CD14-positive monocyte (primary cell): ENCODE measurements at regions not wholly inside any gene's neighbourhood (a gene's known extent, or its start where the extent isn't known, plus 50 kb on each side); places are given as distances from the start of the nearest gene placed in this dataset.

ENCODE experiments used
- DNase-seq, 3 donors: peaks; one replicate each; pipeline ENCODE4 v3.0.0-alpha.2; 2011 to 2022
- H2AFZ ChIP-seq: 2 replicates; pipeline ENCODE4 v1.6.0; 2012; ENCODE audit warnings: mild to moderate bottlenecking, low read depth, low read length, inconsistent platforms; ENCODE audit not compliant: insufficient read depth, poor library complexity, severe bottlenecking
- H3K27ac ChIP-seq, 2 donors: 1 replicate in 1 of 2; 2 replicates in 1 of 2; pipeline ENCODE4 v1.5.1; 2012 to 2013; ENCODE audit warnings: low read length in 2 of 2, control low read depth in 1 of 2, inconsistent platforms in 1 of 2, low read depth in 1 of 2, mild to moderate bottlenecking in 1 of 2
- H3K27me3 ChIP-seq, 2 donors: one replicate each; pipeline versions ENCODE4 v1.6.0 to v1.6.1; 2011 to 2013; ENCODE audit warnings: low read length in 2 of 2; ENCODE audit not compliant: control insufficient read depth in 2 of 2, insufficient read depth in 2 of 2
- H3K36me3 ChIP-seq, 2 donors: replicated peaks in 1 of 2; 1 replicate in 1 of 2; 2 replicates in 1 of 2; pipeline versions ENCODE4 v1.5.1 to v1.6.1; 2012 to 2013; ENCODE audit warnings: low read length in 2 of 2, control low read depth in 1 of 2, inconsistent platforms in 1 of 2, mild to moderate bottlenecking in 1 of 2; ENCODE audit not compliant: insufficient read depth in 2 of 2, control insufficient read depth in 1 of 2
- H3K4me1 ChIP-seq, 2 donors: 1 replicate in 1 of 2; 2 replicates in 1 of 2; pipeline versions ENCODE4 v1.5.1 to v1.6.1; 2012 to 2013; ENCODE audit warnings: low read length in 2 of 2, control low read depth in 1 of 2, inconsistent platforms in 1 of 2, mild to moderate bottlenecking in 1 of 2, moderate library complexity in 1 of 2; ENCODE audit not compliant: insufficient read depth in 2 of 2, control insufficient read depth in 1 of 2
- H3K4me2 ChIP-seq: replicated peaks from 2 replicates; pipeline ENCODE3; 2012; ENCODE audit warnings: low read length, moderate library complexity, mild to moderate bottlenecking; ENCODE audit not compliant: poor library complexity, severe bottlenecking; ENCODE audit errors: extremely low read depth
- H3K4me3 ChIP-seq, 3 experiments: fragments of 200-600 bp in 1 of 3; sonication (generic) in 1 of 3; replicated peaks in 1 of 3; 1 replicate in 2 of 3; 2 replicates in 1 of 3; pipeline ENCODE4 v1.5.1; 2011 to 2013; ENCODE audit warnings: low read length in 3 of 3, mild to moderate bottlenecking in 3 of 3, control low read depth in 2 of 3, low read depth in 2 of 3, inconsistent platforms in 1 of 3, moderate library complexity in 1 of 3
- H3K79me2 ChIP-seq: 2 replicates; pipeline ENCODE4 v1.6.0; 2012; ENCODE audit warnings: mild to moderate bottlenecking, control low read depth, inconsistent platforms, low read length, moderate library complexity; ENCODE audit not compliant: insufficient read depth
- H3K9ac ChIP-seq: 2 replicates; pipeline ENCODE4 v1.6.0; 2017; ENCODE audit warnings: low read length, mild to moderate bottlenecking; ENCODE audit not compliant: insufficient read depth, poor library complexity, severe bottlenecking
- H3K9me3 ChIP-seq, 2 donors: replicated peaks in 1 of 2; 1 replicate in 1 of 2; 2 replicates in 1 of 2; pipeline versions ENCODE4 v1.5.1 to v1.6.1; 2012 to 2013; ENCODE audit warnings: low read length in 2 of 2, control low read depth in 1 of 2; ENCODE audit not compliant: control insufficient read depth in 1 of 2, insufficient read depth in 1 of 2
- H4K20me1 ChIP-seq: 2 replicates; pipeline ENCODE4 v1.6.0; 2012; ENCODE audit warnings: mild to moderate bottlenecking, low read length, control low read depth, moderate library complexity; ENCODE audit not compliant: insufficient read depth
- H3K27ac Mint-ChIP-seq, 7 donors: one replicate each; pipeline ENCODE4 v1.8.0; 2020; ENCODE audit warnings: mild to moderate bottlenecking in 7 of 7, mixed read lengths in 7 of 7, moderate library complexity in 6 of 7, inconsistent platforms in 2 of 7
- H3K27me3 Mint-ChIP-seq, 3 donors: one replicate each; pipeline ENCODE4 v1.8.0; 2021 to 2022; ENCODE audit warnings: low read depth in 3 of 3, mild to moderate bottlenecking in 3 of 3, mixed read lengths in 3 of 3, moderate library complexity in 3 of 3, inconsistent platforms in 1 of 3
- H3K36me3 Mint-ChIP-seq, 2 donors: one replicate each; pipeline ENCODE4 v1.8.0; 2020; ENCODE audit warnings: mixed read lengths in 2 of 2, inconsistent platforms in 1 of 2, mild to moderate bottlenecking in 1 of 2
- H3K4me1 Mint-ChIP-seq: one replicate; pipeline ENCODE4 v1.8.0; 2020; ENCODE audit warnings: mild to moderate bottlenecking, mixed read lengths
- H3K4me3 Mint-ChIP-seq, 2 donors: one replicate each; pipeline ENCODE4 v1.8.0; 2020; ENCODE audit warnings: mild to moderate bottlenecking in 2 of 2, mixed read lengths in 2 of 2, moderate library complexity in 1 of 2
- H3K9me3 Mint-ChIP-seq, 7 donors: one replicate each; pipeline ENCODE4 v1.8.0; 2020 to 2022; ENCODE audit warnings: mixed read lengths in 7 of 7, mild to moderate bottlenecking in 6 of 7, moderate library complexity in 6 of 7, inconsistent platforms in 2 of 7
- CTCF ChIP-seq: fragments of 200-600 bp; IDR thresholded peaks from one replicate; pipeline ENCODE4 v1.8.0; 2022; ENCODE audit warnings: antibody characterized with exemption, mild to moderate bottlenecking
- WGBS: methylation state at CpG from one replicate; pipeline ENCODE4 v1.1.5; 2013; ENCODE audit warnings: missing lambda C conversion rate; ENCODE audit not compliant: insufficient coverage; 5-methylcytosine and 5-hydroxymethylcytosine counted together
- intact Hi-C, 2 donors: fragments of 100-400 bp; cut with micrococcal nuclease; formaldehyde crosslinking; loops; one replicate each; pipeline versions ENCODE4 v1.15.0 to v1.15.1; 2023

GRCh38 chr1:232705815-232706575 is 76.1 kb upstream of the SIPA1L2 start:
- H3K9me3 Mint-ChIP-seq = peaks cover 0 to 6% (median 0%) of the 10 kb centered on the region in 7 donors
- H3K27me3 ChIP-seq = no peaks in the 10 kb centered on the region
- H3K9ac ChIP-seq = no peak overlapping the region
- 75% methylated on average over 3 of the region's 7 CpGs for WGBS
- H3K4me1 ChIP-seq = peaks cover 28 to 30% of the 10 kb centered on the region in 2 donors
- H3K4me3 ChIP-seq = no peak overlapping the region
- peaks cover 30% of the 10 kb centered on the region for H3K4me1 Mint-ChIP-seq
- DNase-seq = peak in 2 of 3 donors; percentile 49 to 56
- H3K79me2 ChIP-seq = no peaks in the 10 kb centered on the region
- peak overlapping the region; percentile 33 for H2AFZ ChIP-seq
- H3K27me3 Mint-ChIP-seq = peaks cover 0 to 2% (median 2%) of the 10 kb centered on the region in 3 donors
- no peak overlapping the region for H3K4me2 ChIP-seq
- intact Hi-C loops = no loop called here
- no peaks in the 10 kb centered on the region for H4K20me1 ChIP-seq
- H3K4me3 Mint-ChIP-seq = peak overlapping the region in 1 of 2 donors; percentile 32
- no peaks in the 10 kb centered on the region for H3K36me3 ChIP-seq
- no peak for TF ChIP-seq CTCF
- H3K27ac Mint-ChIP-seq = peak overlapping the region; percentile 55 to 84 (median 79)
- H3K27ac ChIP-seq = peak overlapping the region in 1 of 2 donors; percentile 27
- no peaks in the 10 kb centered on the region for H3K36me3 Mint-ChIP-seq
- no peaks in the 10 kb centered on the region for H3K9me3 ChIP-seq

GRCh38 chr1:232707142-232707541 is 77.2 kb upstream of the SIPA1L2 start:
- H3K4me3 Mint-ChIP-seq = no peak overlapping the region
- H3K4me1 Mint-ChIP-seq = peaks cover 30% of the 10 kb centered on the region
- H3K27me3 ChIP-seq = no peaks in the 10 kb centered on the region
- H3K9me3 Mint-ChIP-seq = peaks cover 0 to 6% (median 0%) of the 10 kb centered on the region in 7 donors
- intact Hi-C loops = no loop called here
- peaks cover 28 to 30% of the 10 kb centered on the region in 2 donors for H3K4me1 ChIP-seq
- H3K79me2 ChIP-seq = no peaks in the 10 kb centered on the region
- no peak for DNase-seq
- H3K36me3 Mint-ChIP-seq = no peaks in the 10 kb centered on the region
- H3K36me3 ChIP-seq = no peaks in the 10 kb centered on the region
- H3K27me3 Mint-ChIP-seq = peaks cover 0 to 2% (median 0%) of the 10 kb centered on the region in 3 donors
- H3K9ac ChIP-seq = no peak overlapping the region
- 13% methylated on average over 1 of the region's 2 CpGs for WGBS
- no peak for TF ChIP-seq CTCF
- no peak overlapping the region for H3K4me2 ChIP-seq
- no peak overlapping the region for H3K4me3 ChIP-seq
- no peak overlapping the region for H3K27ac ChIP-seq
- no peaks in the 10 kb centered on the region for H4K20me1 ChIP-seq
- no peak overlapping the region for H2AFZ ChIP-seq
- H3K9me3 ChIP-seq = no peaks in the 10 kb centered on the region
- H3K27ac Mint-ChIP-seq = no peak overlapping the region
